ENCODE measurements at regions not wholly inside any gene's neighbourhood (a gene's known extent, or its start where the extent isn't known, plus 50 kb on each side); places are given as distances from the start of the nearest gene placed in this dataset.

GRCh38 chr12:87513536-87514280 lies 515.5 kb downstream of the C12orf50 start:
- Histone ChIP-seq H2AFZ (ENCODE audit: low read depth, low read length) (no peak overlapping the region), H3K4me2 (ENCODE audit: low read length) (no peak overlapping the region), H3K9me3 (ENCODE audit: low read length) (no peaks in the 10 kb centered on the region), H3K36me3 (ENCODE audit: insufficient read depth, low read length) (no peaks in the 10 kb centered on the region), H3K27me3 (ENCODE audit: insufficient read depth, low read depth, low read length) (no peaks in the 10 kb centered on the region), H3K27ac (ENCODE audit: low read length) (no peak overlapping the region), H4K20me1 (ENCODE audit: insufficient read depth) (no peaks in the 10 kb centered on the region), H3K9ac (ENCODE audit: low read length) (no peak overlapping the region), H3K9me2 (ENCODE audit: insufficient read depth, low read length) (no peaks in the 10 kb centered on the region), H3F3A (ENCODE audit: insufficient read depth, low read length, poor library complexity, severe bottlenecking) (no peaks in the 10 kb centered on the region), H3K4me3 (ENCODE audit: low read length) (no peak overlapping the region), H3K79me2 (replicated peaks; ENCODE audit: insufficient read depth, low read length) (no peaks in the 10 kb centered on the region)
- TF ChIP-seq EP300 (conservative IDR thresholded peaks at IDR 0.05; ENCODE audit: poor library complexity, severe bottlenecking): no peak
- TF ChIP-seq SMC3 (conservative IDR thresholded peaks at IDR 0.05; ENCODE audit: poor library complexity): no peak
- TF ChIP-seq MXI1 (conservative IDR thresholded peaks at IDR 0.05; ENCODE audit: poor library complexity, severe bottlenecking): no peak
- no peak for TF ChIP-seq REST (IDR thresholded peaks at IDR 0.05; ENCODE audit: borderline replicate concordance)
- no peak for TF ChIP-seq RAD21 (conservative IDR thresholded peaks at IDR 0.05)
- TF ChIP-seq TAF1 (IDR thresholded peaks at IDR 0.05; ENCODE audit: low read depth): no peak
- TF ChIP-seq POLR2AphosphoS5 (IDR thresholded peaks at IDR 0.05): no peak
- TF ChIP-seq EZH2 (IDR thresholded peaks at IDR 0.05; ENCODE audit: borderline replicate concordance, insufficient read depth, low read length, poor library complexity, severe bottlenecking): no peak
- TF ChIP-seq CTCF (IDR thresholded peaks at IDR 0.05; ENCODE audit: poor library complexity, severe bottlenecking): no peak

- TF ChIP-seq REST (IDR thresholded peaks at IDR 0.05; ENCODE audit: borderline replicate concordance): no peak
- no peak for TF ChIP-seq SMC3 (conservative IDR thresholded peaks at IDR 0.05; ENCODE audit: poor library complexity)
- no peak for TF ChIP-seq CTCF (IDR thresholded peaks at IDR 0.05; ENCODE audit: poor library complexity, severe bottlenecking)
- no peak for TF ChIP-seq EP300 (conservative IDR thresholded peaks at IDR 0.05; ENCODE audit: poor library complexity, severe bottlenecking)
- TF ChIP-seq EZH2 (IDR thresholded peaks at IDR 0.05; ENCODE audit: borderline replicate concordance, insufficient read depth, low read length, poor library complexity, severe bottlenecking): no peak
- TF ChIP-seq POLR2AphosphoS5 (IDR thresholded peaks at IDR 0.05): no peak
- no peak for TF ChIP-seq TAF1 (IDR thresholded peaks at IDR 0.05; ENCODE audit: low read depth)
- TF ChIP-seq RAD21 (conservative IDR thresholded peaks at IDR 0.05): no peak
- no peak for TF ChIP-seq MXI1 (conservative IDR thresholded peaks at IDR 0.05; ENCODE audit: poor library complexity, severe bottlenecking)
- H4K20me1 ChIP-seq (ENCODE audit: insufficient read depth): no peaks in the 10 kb centered on the region
- no peak overlapping the region for H3K4me2 ChIP-seq (ENCODE audit: low read length)
- H3K4me3 ChIP-seq (ENCODE audit: low read length): no peak overlapping the region
- no peaks in the 10 kb centered on the region for H3K9me3 ChIP-seq (ENCODE audit: low read length)
- H3K27ac ChIP-seq (ENCODE audit: low read length): no peak overlapping the region
- no peak overlapping the region for H3K9ac ChIP-seq (ENCODE audit: low read length)
- H3K79me2 ChIP-seq (replicated peaks; ENCODE audit: insufficient read depth, low read length): no peaks in the 10 kb centered on the region
- H3F3A ChIP-seq (ENCODE audit: insufficient read depth, low read length, poor library complexity, severe bottlenecking): no peaks in the 10 kb centered on the region
- H3K36me3 ChIP-seq (ENCODE audit: insufficient read depth, low read length): no peaks in the 10 kb centered on the region
- H2AFZ ChIP-seq (ENCODE audit: low read depth, low read length): no peak overlapping the region
- no peaks in the 10 kb centered on the region for H3K9me2 ChIP-seq (ENCODE audit: insufficient read depth, low read length)
- H3K27me3 ChIP-seq (ENCODE audit: insufficient read depth, low read depth, low read length): no peaks in the 10 kb centered on the region
Observed at GRCh38 chr12:87511371-87511770, 517.8 kb downstream of the C12orf50 start.

Measured in neural cell (in vitro differentiated cells).